Activated CD8-positive, alpha-beta memory T cell treated with anti-CD3 and anti-CD28 coated beads, Interleukin-2, amount 50 U/mL, for 4 hours (primary cell): ENCODE measurements at regions not wholly inside any gene's neighbourhood (a gene's known extent, or its start where the extent isn't known, plus 50 kb on each side); places are given as distances from the start of the nearest gene placed in this dataset.
"Not testable (repeated sequence)": the region's sequence is repeated elsewhere in the genome, so short reads cannot be mapped to it uniquely, and the experiment has no call there.

ENCODE experiments used
- DNase-seq: peaks from one replicate; pipeline ENCODE4 v3.0.0-alpha.2; 2020

GRCh38 chr17:77322514-77323412 lies 182.0 kb downstream of the SEC14L1 start:
- DNase-seq, result peak; percentile 9

- DNase-seq, result peak; percentile 13
Measured at GRCh38 chr17:77323413-77324171, 182.8 kb downstream of the SEC14L1 start.

DNA sequence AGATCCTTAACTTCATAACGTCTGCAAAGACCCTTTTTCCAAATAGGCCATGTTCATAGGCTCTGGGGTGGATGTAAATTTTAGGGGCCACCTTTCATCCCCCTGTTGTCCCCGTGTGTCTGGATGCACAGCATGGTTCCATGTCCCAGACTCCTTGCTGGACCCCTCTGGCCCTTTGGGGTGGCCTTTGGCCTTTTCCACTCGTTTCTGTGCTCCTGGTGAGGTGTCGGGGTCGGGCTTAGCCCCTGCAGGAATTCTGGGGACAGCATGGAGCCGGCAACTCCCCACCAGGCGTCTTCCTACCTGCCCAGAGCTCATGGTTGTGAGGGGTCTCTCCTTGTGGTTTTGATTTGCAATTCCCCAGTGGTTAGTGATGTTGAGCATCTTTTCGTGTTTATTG lies 183.5 kb downstream of the SEC14L1 start:
- peak; percentile 9 for DNase-seq

DNA sequence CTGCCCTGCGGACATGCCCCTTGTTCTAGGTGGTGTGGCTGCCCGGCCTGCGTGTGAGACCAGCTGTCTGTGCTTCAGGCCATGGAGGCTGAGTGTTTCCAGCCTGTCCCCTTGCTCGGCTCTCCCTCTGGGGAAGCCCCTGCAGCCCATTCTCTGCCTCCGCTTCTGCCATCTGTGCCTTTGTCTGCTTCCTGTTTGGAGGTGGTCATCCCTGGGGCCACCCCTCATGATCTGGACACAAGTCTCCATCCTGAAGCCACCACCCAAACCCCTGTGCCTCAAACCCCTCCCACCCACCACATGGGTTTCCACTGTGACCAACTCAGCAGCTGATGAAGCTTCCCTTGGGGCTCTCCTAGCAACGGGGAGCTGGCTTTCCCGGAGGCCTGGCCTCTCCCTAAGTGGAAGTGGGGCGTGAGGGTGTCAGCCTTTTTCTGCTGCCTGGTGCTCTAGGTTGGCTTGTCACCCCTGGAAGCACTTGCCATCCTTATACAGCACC lies 184.9 kb downstream of the SEC14L1 start:
- DNase-seq, result peak; percentile 15

- peak; percentile 29 for DNase-seq
Measured at GRCh38 chr17:77326076-77326591, 185.4 kb downstream of the SEC14L1 start.

- DNase-seq, result no peak
Measured at GRCh38 chr17:77326636-77327035, 185.9 kb downstream of the SEC14L1 start.

- peak; percentile 14 for DNase-seq
Measured at GRCh38 chr17:77327181-77327565, 186.4 kb downstream of the SEC14L1 start.

- peak; percentile 11 for DNase-seq
Measured at GRCh38 chr17:77327566-77328464, 187.0 kb downstream of the SEC14L1 start.

GRCh38 chr17:77328823-77329740 lies 188.3 kb downstream of the SEC14L1 start:
- peak; percentile 11 for DNase-seq

GRCh38 chr17:77329741-77330531 lies 189.2 kb downstream of the SEC14L1 start:
- peak; percentile 16 for DNase-seq

GRCh38 chr17:77330602-77331081 lies 189.9 kb downstream of the SEC14L1 start:
- peak; percentile 15 for DNase-seq

- DNase-seq, result peak; percentile 98
Measured at GRCh38 chr17:77331301-77331864, 190.6 kb downstream of the SEC14L1 start.

- DNase-seq, result peak; percentile 17
Measured at GRCh38 chr17:77332034-77332971, 191.5 kb downstream of the SEC14L1 start.

DNA sequence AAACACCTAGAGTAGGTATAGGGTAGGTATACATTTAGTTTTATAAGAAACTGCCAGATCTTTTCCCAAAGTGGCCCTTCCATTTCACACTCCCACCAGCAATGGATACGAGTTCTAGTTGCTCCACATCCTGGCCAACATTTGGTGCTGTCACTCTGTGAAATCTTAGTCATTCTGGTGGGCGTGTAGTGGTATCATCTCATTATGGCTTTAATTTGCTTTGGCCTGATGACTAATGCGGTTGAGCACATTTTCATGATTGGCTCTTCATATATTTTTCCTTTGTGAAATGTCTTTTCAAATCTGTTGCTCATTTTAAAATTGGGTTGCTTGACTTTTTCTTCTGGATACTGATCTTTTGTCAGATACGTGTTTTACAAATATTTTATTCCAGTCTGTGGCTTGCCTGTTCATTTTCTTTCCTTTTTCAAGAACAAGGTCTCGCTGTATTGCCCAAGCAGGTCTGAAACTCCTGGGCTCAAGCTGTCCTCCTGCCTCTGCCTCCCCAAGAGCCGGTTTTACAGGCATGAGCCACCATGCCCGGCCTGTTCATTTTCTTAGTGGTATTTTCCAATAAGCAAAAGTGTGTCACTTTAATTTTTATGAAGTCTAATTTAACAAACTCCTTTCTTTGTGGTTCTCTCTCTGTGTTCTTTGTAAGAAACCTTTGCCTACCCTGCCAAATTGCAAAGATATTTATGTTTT lies 192.4 kb downstream of the SEC14L1 start:
- no peak for DNase-seq

DNA sequence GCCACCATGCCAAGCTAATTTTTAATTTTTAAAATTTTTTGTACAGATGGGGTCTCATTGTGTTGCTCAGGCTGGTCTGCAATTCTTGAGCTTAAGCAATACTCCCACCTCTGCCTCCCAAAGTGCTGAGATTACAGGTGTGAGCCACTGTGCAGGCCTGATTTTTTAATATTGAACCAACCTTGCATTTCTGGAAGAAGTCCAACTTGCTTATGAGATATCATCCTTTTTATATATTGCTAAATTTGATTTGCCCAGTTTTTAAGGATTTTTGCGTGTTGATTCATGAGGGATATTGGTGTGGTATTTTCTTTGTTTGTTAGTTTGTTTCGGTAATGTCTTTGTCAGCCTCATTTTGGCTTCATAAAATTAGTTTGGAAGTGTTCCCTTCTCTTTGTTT lies 196.4 kb downstream of the SEC14L1 start:
- DNase-seq, result no peak

GRCh38 chr17:77341069-77341541 lies 200.3 kb downstream of the SEC14L1 start:
- no peak for DNase-seq

GRCh38 chr17:77342656-77342990 lies 201.9 kb downstream of the SEC14L1 start:
- DNase-seq, result not testable (repeated sequence)
